ENCODE measurements at regions not wholly inside any gene's neighbourhood (a gene's known extent, or its start where the extent isn't known, plus 50 kb on each side); places are given as distances from the start of the nearest gene placed in this dataset.

DNA sequence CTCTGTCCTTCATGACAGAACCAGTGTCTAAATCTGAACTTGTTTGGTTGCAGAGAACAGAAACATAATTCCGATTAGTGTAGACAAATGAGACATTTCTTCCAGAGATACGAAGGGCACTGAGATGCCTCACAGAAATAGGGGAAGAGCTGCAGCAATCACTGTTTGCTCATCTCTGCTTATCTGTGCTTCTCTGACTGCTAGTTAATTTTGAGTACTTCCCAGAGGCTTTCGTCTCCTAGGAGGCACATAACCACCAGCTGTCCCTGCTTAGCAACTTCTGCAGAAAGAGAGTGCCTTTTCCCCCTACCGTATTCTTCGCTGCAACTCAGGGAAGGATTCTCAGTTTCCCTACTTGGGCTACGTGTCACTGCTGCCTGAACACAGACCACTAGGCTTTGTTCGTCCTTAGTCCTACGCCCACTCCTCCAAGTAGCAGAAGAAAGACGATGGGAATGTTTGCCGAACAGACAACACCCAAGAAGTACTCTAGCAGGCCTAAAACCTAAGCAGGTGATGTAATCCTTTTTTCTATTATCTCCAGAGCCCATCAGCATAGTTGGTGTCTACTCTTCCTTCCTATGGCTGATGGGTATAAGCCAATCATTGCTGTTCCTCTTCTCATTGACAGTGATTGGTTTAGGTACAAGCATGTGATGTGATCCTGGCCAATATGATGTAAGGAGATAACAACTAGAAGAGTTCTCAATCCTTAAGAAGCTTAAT lies 63.6 kb downstream of the TNP1 start:
- TF ChIP-seq, protein P1, sequence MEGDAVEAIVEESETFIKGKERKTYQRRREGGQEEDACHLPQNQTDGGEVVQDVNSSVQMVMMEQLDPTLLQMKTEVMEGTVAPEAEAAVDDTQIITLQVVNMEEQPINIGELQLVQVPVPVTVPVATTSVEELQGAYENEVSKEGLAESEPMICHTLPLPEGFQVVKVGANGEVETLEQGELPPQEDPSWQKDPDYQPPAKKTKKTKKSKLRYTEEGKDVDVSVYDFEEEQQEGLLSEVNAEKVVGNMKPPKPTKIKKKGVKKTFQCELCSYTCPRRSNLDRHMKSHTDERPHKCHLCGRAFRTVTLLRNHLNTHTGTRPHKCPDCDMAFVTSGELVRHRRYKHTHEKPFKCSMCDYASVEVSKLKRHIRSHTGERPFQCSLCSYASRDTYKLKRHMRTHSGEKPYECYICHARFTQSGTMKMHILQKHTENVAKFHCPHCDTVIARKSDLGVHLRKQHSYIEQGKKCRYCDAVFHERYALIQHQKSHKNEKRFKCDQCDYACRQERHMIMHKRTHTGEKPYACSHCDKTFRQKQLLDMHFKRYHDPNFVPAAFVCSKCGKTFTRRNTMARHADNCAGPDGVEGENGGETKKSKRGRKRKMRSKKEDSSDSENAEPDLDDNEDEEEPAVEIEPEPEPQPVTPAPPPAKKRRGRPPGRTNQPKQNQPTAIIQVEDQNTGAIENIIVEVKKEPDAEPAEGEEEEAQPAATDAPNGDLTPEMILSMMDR (IDR thresholded peaks at IDR 0.05; ENCODE audit: extremely low read depth in 1 of 2, insufficient read depth in 1 of 2, low read depth in 1 of 2, low read length in 2 of 2), result no peak
- TF ChIP-seq MYC (IDR thresholded peaks at IDR 0.05; ENCODE audit: low read depth, low read length) (no peak), POLR2A (IDR thresholded peaks at IDR 0.05; ENCODE audit: low read depth, low read length) (no peak), POLR2AphosphoS5 (IDR thresholded peaks at IDR 0.05; ENCODE audit: insufficient read depth, low read depth, low read length) (no peak), FOS (IDR thresholded peaks at IDR 0.05; ENCODE audit: borderline replicate concordance, insufficient read depth, low read length) (no peak), JUN (IDR thresholded peaks at IDR 0.05; ENCODE audit: borderline replicate concordance, insufficient read depth, insufficient read length, low read depth) (no peak), EZH2 (IDR thresholded peaks at IDR 0.05; ENCODE audit: borderline replicate concordance, low read depth, low read length, severe bottlenecking) (no peak), MAX (IDR thresholded peaks at IDR 0.05; ENCODE audit: insufficient read depth, insufficient read length) (no peak), GATA2 (IDR thresholded peaks at IDR 0.05; ENCODE audit: insufficient read depth, insufficient read length, low read depth, low read length) (no peak)
